C4-2B (cell line): ENCODE measurements at regions not wholly inside any gene's neighbourhood (a gene's known extent, or its start where the extent isn't known, plus 50 kb on each side); places are given as distances from the start of the nearest gene placed in this dataset.

Experiments used
- H3K27ac ChIP-seq: fragments of 450-650 bp; 2 replicates; pipeline ENCODE4 v1.5.1; 2017
- CTCF ChIP-seq: fragments of 450-650 bp; conservative IDR thresholded peaks from 2 replicates; pipeline ENCODE4 v1.5.1; 2017; ENCODE audit warnings: mild to moderate bottlenecking
- ZFX ChIP-seq: fragments of 450-650 bp; IDR thresholded peaks from 2 replicates; pipeline ENCODE4 v1.6.1; 2017

GRCh38 chr6:168182366-168182765 lies 103.4 kb upstream of the FRMD1 start:
- no peak overlapping the region for H3K27ac ChIP-seq
- TF ChIP-seq ZFX: no peak
- no peak for TF ChIP-seq CTCF

GRCh38 chr6:168181876-168182275 lies 102.9 kb upstream of the FRMD1 start:
- H3K27ac ChIP-seq: no peak overlapping the region
- TF ChIP-seq CTCF: no peak
- TF ChIP-seq ZFX: no peak

- H3K27ac ChIP-seq: no peak overlapping the region
- TF ChIP-seq ZFX (no peak), CTCF (no peak)
Measured at GRCh38 chr6:168181316-168181715, 102.3 kb upstream of the FRMD1 start.

GRCh38 chr6:168180548-168181011 lies 101.6 kb upstream of the FRMD1 start:
- TF ChIP-seq CTCF (no peak), ZFX (no peak)
- no peak overlapping the region for H3K27ac ChIP-seq

- no peak overlapping the region for H3K27ac ChIP-seq
- TF ChIP-seq ZFX (no peak), CTCF (no peak)
Measured at GRCh38 chr6:168179702-168180382, 100.8 kb upstream of the FRMD1 start.

- TF ChIP-seq ZFX (no peak), CTCF (no peak)
- H3K27ac ChIP-seq: no peak overlapping the region
Measured at GRCh38 chr6:168179133-168179532, 100.1 kb upstream of the FRMD1 start.

- no peak overlapping the region for H3K27ac ChIP-seq
Measured at GRCh38 chr6:168177103-168177891, 98.3 kb upstream of the FRMD1 start.

More at GRCh38 chr6:168177103-168177891, 98.3 kb upstream of the FRMD1 start:
- TF ChIP-seq ZFX (no peak), CTCF (no peak)
